HepG2 (cell line): ENCODE measurements at regions not wholly inside any gene's neighbourhood (a gene's known extent, or its start where the extent isn't known, plus 50 kb on each side); places are given as distances from the start of the nearest gene placed in this dataset.

ENCODE experiments used
- ATAC-seq: fragments of 200-7000 bp; cut with Tn5 transposase; 3 replicates; pipeline ENCODE4 v1.9.1; 2020; ENCODE audit warnings: mild to moderate bottlenecking, moderate library complexity
- BruUV-seq: library from RNA; stranded (reverse); fragments of 400-500 nt; replicated peaks from 2 replicates; lab custom pipeline; 2021; lab: Mats Ljungman, UMichigan
- CTCF ChIA-PET: fragments of 300-600 bp; formaldehyde crosslinking; extraction: SDS; loops from one replicate; lab custom pipeline; 2021; ENCODE audit warnings: low total read pairs, inconsistent platforms, low intra/inter-chr PET ratio; lab: Yijun Ruan, JAX
- POLR2A ChIA-PET: fragments of 350-600 bp; sonication (Branson Sonifier 250); formaldehyde crosslinking; loops from one replicate; lab custom pipeline; 2020; ENCODE audit warnings: antibody characterized with exemption, inconsistent platforms; lab: Yijun Ruan, JAX
- DNase-seq: peaks from one replicate; pipeline ENCODE4 v3.0.0-alpha.2; 2015; ENCODE audit warnings: low spot score
- FAIRE-seq: peaks from 3 replicates; lab custom pipeline; 2011; peaks lifted over from hg19 to GRCh38; lab: Jason Lieb, UNC
- H2AFZ ChIP-seq: one replicate; pipeline ENCODE4 v1.6.1; 2011; ENCODE audit warnings: low read length, inconsistent platforms
- H3K27ac ChIP-seq: fragments of 300-600 bp; 3 replicates; pipeline ENCODE4 v1.8.0; 2011; ENCODE audit warnings: mixed run types, mild to moderate bottlenecking, mixed read lengths, low read length, inconsistent platforms; ENCODE audit not compliant: insufficient read depth; ENCODE audit errors: extremely low read length
- H3K27me3 ChIP-seq, 2 experiments: fragments of 200-600 bp in 1 of 2; 2 replicates in 1 of 2; 3 replicates in 1 of 2; pipeline versions ENCODE4 v1.6.0 to v1.8.0; 2011; ENCODE audit warnings: low read length in 2 of 2, mild to moderate bottlenecking in 2 of 2, moderate library complexity in 2 of 2, inconsistent platforms in 1 of 2; ENCODE audit not compliant: insufficient read depth in 2 of 2, control insufficient read depth in 1 of 2
- H3K36me3 ChIP-seq, 2 experiments: fragments of 200-600 bp in 1 of 2; replicated peaks in 1 of 2; 2 replicates in 1 of 2; 3 replicates in 1 of 2; pipeline versions ENCODE4 v1.5.1 to v1.8.0; 2011; ENCODE audit warnings: low read length in 2 of 2, inconsistent platforms in 1 of 2; ENCODE audit not compliant: insufficient read depth in 2 of 2, control insufficient read depth in 1 of 2
- H3K4me1 ChIP-seq: 2 replicates; pipeline ENCODE4 v1.5.1; 2012; ENCODE audit warnings: low read length, inconsistent platforms; ENCODE audit not compliant: insufficient read depth
- H3K4me2 ChIP-seq: 2 replicates; pipeline ENCODE4 v1.6.0; 2011; ENCODE audit warnings: low read depth, low read length, inconsistent platforms
- H3K4me3 ChIP-seq, 3 experiments: fragments of 200-600 bp in 1 of 3; sonication (generic), shearing (Covaris generic) in 1 of 3; replicated peaks in 1 of 3; 2 replicates each; pipeline ENCODE4 v1.5.1; 2011 to 2016; ENCODE audit warnings: low read length in 3 of 3, inconsistent platforms in 2 of 3, low read depth in 2 of 3, mild to moderate bottlenecking in 2 of 3, control low read depth in 1 of 3, mixed read lengths in 1 of 3; ENCODE audit not compliant: insufficient read depth in 1 of 3
- H3K79me2 ChIP-seq: one replicate; pipeline ENCODE4 v1.6.1; 2011; ENCODE audit warnings: low read length, inconsistent platforms; ENCODE audit not compliant: insufficient read depth
- H3K9ac ChIP-seq: 2 replicates; pipeline ENCODE4 v1.6.0; 2011; ENCODE audit warnings: mild to moderate bottlenecking, low read depth, low read length, inconsistent platforms; ENCODE audit not compliant: insufficient read depth
- H3K9me3 ChIP-seq: 2 replicates; pipeline ENCODE4 v1.5.1; 2012; ENCODE audit warnings: mild to moderate bottlenecking, low read length
- H4K20me1 ChIP-seq: 2 replicates; pipeline ENCODE4 v1.6.0; 2011; ENCODE audit warnings: inconsistent platforms, mild to moderate bottlenecking, low read length, moderate library complexity; ENCODE audit not compliant: insufficient read depth
- AHR ChIP-seq: IDR thresholded peaks from 2 replicates; pipeline ENCODE4 v1.6.1; 2018; ENCODE audit warnings: missing genetic modification reagents, missing compliant biosample characterization
- FOXC1 ChIP-seq: sonication (generic); formaldehyde crosslinking; IDR thresholded peaks from 2 replicates; pipeline ENCODE4 v1.8.0; 2022; ENCODE audit warnings: mild to moderate bottlenecking, missing genetic modification reagents, borderline replicate concordance
- JDP2 ChIP-seq: sonication (generic); formaldehyde crosslinking; IDR thresholded peaks from 2 replicates; pipeline ENCODE4 v1.8.1; 2022; ENCODE audit warnings: missing genetic modification reagents, borderline replicate concordance
- PRPF4 ChIP-seq: fragments of 200-400 bp; formaldehyde crosslinking; IDR thresholded peaks from 2 replicates; pipeline ENCODE4 v1.6.1; 2016; ENCODE audit warnings: low read length, low read depth; ENCODE audit not compliant: poor library complexity, severe bottlenecking
- ZSCAN25 ChIP-seq: sonication (generic); formaldehyde crosslinking; IDR thresholded peaks from 2 replicates; pipeline ENCODE4 v1.8.0; 2022; ENCODE audit warnings: mild to moderate bottlenecking, missing genetic modification reagents
- WGBS: methylation state at CpG from one replicate; pipeline ENCODE4 v1.1.6; 2017; ENCODE audit warnings: low lambda C conversion rate; 5-methylcytosine and 5-hydroxymethylcytosine counted together
- in situ Hi-C: cut with HindIII; loops from 2 replicates; pipeline ENCODE4 v1.10.0; 2017; ENCODE audit warnings: low pct_unique_long_range_greater_than_20kb; ENCODE audit not compliant: extremely low pct_ligation_motif_present
- intact Hi-C: fragments of 100-400 bp; cut with micrococcal nuclease; formaldehyde crosslinking; loops from one replicate; pipeline ENCODE4 v1.10.0; 2022; ENCODE audit not compliant: unreplicated experiment
- TF ChIP-seq, protein P1 (sequence below): sonication (generic); formaldehyde crosslinking; IDR thresholded peaks from 2 replicates; pipeline ENCODE4 v1.5.1; 2020; ENCODE audit warnings: mild to moderate bottlenecking, missing genetic modification reagents, moderate library complexity
- TF ChIP-seq, protein P2 (sequence below): sonication (generic); formaldehyde crosslinking; IDR thresholded peaks from 2 replicates; pipeline ENCODE4 v1.5.1; 2020; ENCODE audit warnings: mild to moderate bottlenecking, missing genetic modification reagents, borderline replicate concordance
- TF ChIP-seq, protein P3 (sequence below): sonication (generic); formaldehyde crosslinking; IDR thresholded peaks from 2 replicates; pipeline ENCODE4 v1.9.0; 2021; ENCODE audit warnings: missing genetic modification reagents, borderline replicate concordance
- TF ChIP-seq, protein P4 (sequence below): sonication (generic); formaldehyde crosslinking; conservative IDR thresholded peaks from 2 replicates; pipeline ENCODE4 v1.8.1; 2023; ENCODE audit warnings: missing genetic modification reagents
- TF ChIP-seq, protein P5 (sequence below): sonication (generic); formaldehyde crosslinking; IDR thresholded peaks from 2 replicates; pipeline ENCODE4 v1.8.0; 2022; ENCODE audit warnings: mild to moderate bottlenecking, missing genetic modification reagents, moderate library complexity

DNA sequence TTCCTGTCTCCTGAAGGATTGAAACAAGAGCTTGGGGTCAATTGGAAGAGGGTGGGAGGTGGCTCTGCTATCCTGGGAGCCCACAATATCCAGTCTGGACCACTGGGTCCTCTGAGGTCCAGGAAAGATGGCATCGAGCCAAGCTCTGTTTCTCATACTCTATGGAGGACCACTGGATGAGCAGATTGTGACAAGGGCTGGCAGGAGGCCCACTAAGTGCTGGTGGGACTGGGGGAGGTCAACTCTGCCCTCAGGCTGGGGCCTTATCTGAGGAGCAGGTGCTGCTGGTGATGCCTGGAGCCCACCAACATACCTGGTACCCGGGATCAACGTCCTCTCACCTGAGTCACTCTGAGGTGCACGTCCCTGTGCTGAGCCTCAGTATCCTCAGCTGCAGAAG is 142.4 kb downstream of the NDUFA10 start:
- Histone ChIP-seq H3K27me3 (peaks cover 3 to 14% of the 10 kb centered on the region in 2 experiments; a peak in 2 of 5 replicates), H3K4me3 (no peak overlapping the region), H3K79me2 (no peaks in the 10 kb centered on the region), H3K36me3 (no peaks in the 10 kb centered on the region), H3K4me2 (no peak overlapping the region), H3K27ac (no peak overlapping the region), H3K9ac (no peak overlapping the region), H3K4me1 (no peaks in the 10 kb centered on the region), H4K20me1 (no peaks in the 10 kb centered on the region), H3K9me3 (peaks cover 18% of the 10 kb centered on the region), H2AFZ (no peak overlapping the region)
- no peak for FAIRE-seq
- POLR2A ChIA-PET: no interaction called here
- CTCF ChIA-PET: no interaction called here
- TF ChIP-seq, protein P1, sequence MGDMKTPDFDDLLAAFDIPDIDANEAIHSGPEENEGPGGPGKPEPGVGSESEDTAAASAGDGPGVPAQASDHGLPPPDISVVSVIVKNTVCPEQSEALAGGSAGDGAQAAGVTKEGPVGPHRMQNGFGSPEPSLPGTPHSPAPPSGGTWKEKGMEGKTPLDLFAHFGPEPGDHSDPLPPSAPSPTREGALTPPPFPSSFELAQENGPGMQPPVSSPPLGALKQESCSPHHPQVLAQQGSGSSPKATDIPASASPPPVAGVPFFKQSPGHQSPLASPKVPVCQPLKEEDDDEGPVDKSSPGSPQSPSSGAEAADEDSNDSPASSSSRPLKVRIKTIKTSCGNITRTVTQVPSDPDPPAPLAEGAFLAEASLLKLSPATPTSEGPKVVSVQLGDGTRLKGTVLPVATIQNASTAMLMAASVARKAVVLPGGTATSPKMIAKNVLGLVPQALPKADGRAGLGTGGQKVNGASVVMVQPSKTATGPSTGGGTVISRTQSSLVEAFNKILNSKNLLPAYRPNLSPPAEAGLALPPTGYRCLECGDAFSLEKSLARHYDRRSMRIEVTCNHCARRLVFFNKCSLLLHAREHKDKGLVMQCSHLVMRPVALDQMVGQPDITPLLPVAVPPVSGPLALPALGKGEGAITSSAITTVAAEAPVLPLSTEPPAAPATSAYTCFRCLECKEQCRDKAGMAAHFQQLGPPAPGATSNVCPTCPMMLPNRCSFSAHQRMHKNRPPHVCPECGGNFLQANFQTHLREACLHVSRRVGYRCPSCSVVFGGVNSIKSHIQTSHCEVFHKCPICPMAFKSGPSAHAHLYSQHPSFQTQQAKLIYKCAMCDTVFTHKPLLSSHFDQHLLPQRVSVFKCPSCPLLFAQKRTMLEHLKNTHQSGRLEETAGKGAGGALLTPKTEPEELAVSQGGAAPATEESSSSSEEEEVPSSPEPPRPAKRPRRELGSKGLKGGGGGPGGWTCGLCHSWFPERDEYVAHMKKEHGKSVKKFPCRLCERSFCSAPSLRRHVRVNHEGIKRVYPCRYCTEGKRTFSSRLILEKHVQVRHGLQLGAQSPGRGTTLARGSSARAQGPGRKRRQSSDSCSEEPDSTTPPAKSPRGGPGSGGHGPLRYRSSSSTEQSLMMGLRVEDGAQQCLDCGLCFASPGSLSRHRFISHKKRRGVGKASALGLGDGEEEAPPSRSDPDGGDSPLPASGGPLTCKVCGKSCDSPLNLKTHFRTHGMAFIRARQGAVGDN: no peak
- TF ChIP-seq AHR (CRISPR knock-in tag) (no peak), FOXC1 (CRISPR knock-in tag) (no peak), PRPF4 (no peak), ZSCAN25 (CRISPR knock-in tag) (no peak), JDP2 (CRISPR knock-in tag) (no peak)
- TF ChIP-seq, protein P2, sequence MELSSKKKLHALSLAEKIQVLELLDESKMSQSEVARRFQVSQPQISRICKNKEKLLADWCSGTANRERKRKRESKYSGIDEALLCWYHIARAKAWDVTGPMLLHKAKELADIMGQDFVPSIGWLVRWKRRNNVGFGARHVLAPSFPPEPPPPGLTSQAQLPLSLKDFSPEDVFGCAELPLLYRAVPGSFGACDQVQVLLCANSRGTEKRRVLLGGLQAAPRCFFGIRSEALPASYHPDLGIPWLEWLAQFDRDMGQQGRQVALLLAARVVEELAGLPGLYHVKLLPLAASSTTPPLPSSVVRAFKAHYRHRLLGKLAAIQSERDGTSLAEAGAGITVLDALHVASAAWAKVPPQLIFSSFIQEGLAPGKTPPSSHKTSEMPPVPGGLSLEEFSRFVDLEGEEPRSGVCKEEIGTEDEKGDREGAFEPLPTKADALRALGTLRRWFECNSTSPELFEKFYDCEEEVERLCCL (CRISPR knock-in tag): no peak
- TF ChIP-seq, protein P3, sequence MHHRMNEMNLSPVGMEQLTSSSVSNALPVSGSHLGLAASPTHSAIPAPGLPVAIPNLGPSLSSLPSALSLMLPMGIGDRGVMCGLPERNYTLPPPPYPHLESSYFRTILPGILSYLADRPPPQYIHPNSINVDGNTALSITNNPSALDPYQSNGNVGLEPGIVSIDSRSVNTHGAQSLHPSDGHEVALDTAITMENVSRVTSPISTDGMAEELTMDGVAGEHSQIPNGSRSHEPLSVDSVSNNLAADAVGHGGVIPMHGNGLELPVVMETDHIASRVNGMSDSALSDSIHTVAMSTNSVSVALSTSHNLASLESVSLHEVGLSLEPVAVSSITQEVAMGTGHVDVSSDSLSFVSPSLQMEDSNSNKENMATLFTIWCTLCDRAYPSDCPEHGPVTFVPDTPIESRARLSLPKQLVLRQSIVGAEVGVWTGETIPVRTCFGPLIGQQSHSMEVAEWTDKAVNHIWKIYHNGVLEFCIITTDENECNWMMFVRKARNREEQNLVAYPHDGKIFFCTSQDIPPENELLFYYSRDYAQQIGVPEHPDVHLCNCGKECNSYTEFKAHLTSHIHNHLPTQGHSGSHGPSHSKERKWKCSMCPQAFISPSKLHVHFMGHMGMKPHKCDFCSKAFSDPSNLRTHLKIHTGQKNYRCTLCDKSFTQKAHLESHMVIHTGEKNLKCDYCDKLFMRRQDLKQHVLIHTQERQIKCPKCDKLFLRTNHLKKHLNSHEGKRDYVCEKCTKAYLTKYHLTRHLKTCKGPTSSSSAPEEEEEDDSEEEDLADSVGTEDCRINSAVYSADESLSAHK (CRISPR knock-in tag): no peak
- TF ChIP-seq, protein P4, sequence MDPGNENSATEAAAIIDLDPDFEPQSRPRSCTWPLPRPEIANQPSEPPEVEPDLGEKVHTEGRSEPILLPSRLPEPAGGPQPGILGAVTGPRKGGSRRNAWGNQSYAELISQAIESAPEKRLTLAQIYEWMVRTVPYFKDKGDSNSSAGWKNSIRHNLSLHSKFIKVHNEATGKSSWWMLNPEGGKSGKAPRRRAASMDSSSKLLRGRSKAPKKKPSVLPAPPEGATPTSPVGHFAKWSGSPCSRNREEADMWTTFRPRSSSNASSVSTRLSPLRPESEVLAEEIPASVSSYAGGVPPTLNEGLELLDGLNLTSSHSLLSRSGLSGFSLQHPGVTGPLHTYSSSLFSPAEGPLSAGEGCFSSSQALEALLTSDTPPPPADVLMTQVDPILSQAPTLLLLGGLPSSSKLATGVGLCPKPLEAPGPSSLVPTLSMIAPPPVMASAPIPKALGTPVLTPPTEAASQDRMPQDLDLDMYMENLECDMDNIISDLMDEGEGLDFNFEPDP (CRISPR knock-in tag): no peak
- TF ChIP-seq, protein P5, sequence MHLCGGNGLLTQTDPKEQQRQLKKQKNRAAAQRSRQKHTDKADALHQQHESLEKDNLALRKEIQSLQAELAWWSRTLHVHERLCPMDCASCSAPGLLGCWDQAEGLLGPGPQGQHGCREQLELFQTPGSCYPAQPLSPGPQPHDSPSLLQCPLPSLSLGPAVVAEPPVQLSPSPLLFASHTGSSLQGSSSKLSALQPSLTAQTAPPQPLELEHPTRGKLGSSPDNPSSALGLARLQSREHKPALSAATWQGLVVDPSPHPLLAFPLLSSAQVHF (CRISPR knock-in tag): no peak
- no TSS peak for BruUV-seq
- no peak; the same call in 2 of the 3 replicates for ATAC-seq
- in situ Hi-C loops (no loop called here), intact Hi-C loops (loop anchor here (10.0 kb wide), 1 partner anchor 848 kb away; no protein-coding TSS in a partner anchor)
- no peak for DNase-seq
- WGBS: 0% methylated on average over 3 of the region's 4 CpGs
